Kidney glomerular epithelial cell (primary cell): ENCODE measurements at regions not wholly inside any gene's neighbourhood (a gene's known extent, or its start where the extent isn't known, plus 50 kb on each side); places are given as distances from the start of the nearest gene placed in this dataset.
A peak's percentile ranks its signal among the peaks of the same experiment; 100 is the strongest.
"Not testable (repeated sequence)": the region's sequence is repeated elsewhere in the genome, so short reads cannot be mapped to it uniquely, and the experiment has no call there.

Source experiments
- DNase-seq: peaks from one replicate; lab custom pipeline; 2025; lab: John Stamatoyannopoulos, UW

DNA sequence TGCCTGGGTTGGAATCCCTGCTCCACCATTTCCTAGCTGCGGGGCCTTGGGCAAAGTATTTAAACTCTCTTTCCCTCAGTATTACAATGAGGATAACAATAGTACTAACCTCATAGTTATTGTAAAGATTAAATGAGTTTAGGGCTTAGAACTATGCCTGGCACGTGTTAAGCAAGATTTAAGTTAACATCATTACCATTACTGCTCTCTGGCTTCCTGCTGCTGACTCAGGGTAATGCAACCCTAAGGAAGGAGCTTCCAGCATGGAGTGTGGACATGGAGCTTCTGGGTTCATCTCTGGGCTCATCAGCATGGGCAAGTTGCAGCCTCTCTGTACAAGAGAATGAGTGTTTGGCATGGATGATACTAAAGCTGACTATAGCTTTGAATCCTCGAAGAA lies 374.2 kb upstream of the MAP2 start:
- no peak for DNase-seq

GRCh38 chr2:209062210-209062609 lies 361.6 kb upstream of the MAP2 start:
- DNase-seq: no peak

DNA sequence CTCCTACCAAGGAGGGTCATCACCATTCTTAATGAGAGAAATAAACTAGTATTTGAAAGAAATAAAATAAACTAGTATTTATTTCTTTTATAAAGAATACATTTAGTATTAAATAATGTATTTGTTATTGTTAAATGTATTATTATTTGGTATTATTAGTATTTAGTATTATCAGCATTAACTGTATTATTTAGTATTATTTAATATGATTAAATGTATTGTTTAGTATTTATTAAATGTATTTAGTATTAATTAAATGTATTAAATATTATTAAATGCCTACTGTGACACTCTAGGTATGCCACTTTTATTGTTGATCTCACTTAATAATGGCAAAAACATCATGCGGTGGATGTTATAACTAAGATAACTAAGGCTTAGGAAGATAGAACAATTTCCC lies 353.6 kb upstream of the MAP2 start:
- no peak for DNase-seq

DNA sequence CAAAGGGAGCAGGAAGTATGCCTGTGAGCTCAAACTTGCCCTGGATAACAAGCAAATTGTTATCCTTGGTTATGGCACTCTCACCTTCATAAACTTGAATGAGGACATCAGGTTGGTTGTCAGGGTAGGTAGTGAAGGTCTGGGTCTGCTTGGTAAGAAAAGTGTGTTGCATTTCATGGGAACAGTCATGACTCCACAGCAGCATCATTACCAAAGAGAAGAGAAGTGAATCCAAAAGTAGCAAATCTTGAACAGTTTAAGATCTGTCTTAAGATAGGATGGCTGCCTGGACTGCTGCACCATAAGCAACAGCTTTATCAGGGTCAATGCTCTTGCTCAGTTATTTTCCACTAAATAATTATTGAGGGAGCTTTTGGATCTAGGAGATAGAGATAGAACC lies 350.7 kb upstream of the MAP2 start:
- DNase-seq: no peak

DNA sequence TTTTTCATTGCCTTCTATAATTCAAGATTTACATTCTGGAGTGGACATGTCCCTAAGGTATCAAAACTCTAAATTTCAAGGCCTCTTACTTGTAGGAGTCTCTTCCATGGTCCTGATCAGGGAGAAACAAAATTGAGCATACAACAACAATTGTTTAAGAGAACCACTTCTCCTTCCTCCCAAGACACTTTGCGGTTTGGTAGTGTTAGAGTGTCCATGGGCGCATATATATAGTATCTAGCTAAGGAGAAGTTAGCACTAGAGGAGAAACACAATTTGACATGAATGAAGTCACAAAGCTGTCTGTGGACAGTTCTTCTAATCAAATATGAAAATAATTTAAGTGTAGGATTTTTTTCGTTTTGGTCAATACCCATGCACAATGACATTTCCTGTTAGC lies 349.1 kb upstream of the MAP2 start:
- no peak for DNase-seq

DNA sequence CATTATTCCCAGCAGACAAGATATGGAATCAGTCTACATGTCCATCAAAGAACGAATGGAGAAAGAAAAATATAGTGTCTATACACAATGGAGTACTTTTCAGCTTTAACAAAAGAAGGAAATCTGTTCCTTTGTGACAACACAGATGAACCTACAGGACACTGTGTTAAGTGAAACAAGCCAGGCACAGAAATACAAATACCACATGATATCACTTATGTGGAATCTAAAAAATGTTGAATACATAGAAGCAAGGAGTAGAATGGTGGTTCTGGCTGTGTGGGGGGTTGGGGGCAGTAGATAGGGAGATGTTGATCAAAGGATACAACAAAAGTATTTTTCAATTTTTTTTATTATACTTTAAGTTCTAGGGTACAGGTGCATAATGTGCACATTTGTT lies 347.7 kb upstream of the MAP2 start:
- no peak for DNase-seq

DNA sequence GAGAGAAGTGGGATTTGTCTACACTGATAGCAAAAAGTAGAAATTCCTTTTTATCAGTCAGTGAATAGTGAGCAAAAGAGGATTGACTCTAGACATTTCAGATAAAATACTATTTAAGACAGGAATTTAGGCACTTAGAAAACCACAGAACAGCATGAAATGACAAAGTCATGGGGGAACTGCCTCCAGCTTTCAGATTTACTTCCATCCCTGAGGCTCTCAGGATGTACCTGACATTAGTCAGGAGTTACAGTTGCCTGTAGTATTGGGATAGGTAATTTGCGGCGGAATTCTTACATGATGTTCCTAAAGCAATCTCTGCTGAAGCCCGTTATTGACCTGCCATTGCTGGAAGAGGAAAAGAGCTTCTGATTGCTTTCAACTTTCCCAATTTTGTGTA lies 337.1 kb upstream of the MAP2 start:
- DNase-seq: no peak

- DNase-seq: peak; percentile 73
Measured at GRCh38 chr2:209091056-209091455, 332.8 kb upstream of the MAP2 start.

DNA sequence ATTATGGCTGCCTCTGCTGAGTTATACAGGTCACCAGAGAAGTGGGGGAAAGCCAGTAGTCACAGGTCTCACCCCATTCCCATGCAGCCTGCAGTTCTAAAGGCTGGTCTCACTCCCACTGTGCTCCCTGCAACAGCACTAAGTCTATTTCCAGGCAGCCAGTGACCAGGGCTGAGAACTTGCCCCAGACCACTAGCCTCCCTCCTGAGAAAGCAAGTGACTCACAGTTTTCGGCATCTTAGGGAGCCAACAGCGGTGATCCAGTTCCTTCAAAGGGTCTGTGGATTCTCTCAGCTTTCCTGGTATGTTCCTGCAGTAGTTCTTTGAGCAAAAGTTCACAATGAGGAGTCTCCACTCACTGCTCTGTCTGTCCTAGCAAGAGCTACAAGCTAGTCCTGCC lies 329.6 kb upstream of the MAP2 start:
- no peak for DNase-seq

DNA sequence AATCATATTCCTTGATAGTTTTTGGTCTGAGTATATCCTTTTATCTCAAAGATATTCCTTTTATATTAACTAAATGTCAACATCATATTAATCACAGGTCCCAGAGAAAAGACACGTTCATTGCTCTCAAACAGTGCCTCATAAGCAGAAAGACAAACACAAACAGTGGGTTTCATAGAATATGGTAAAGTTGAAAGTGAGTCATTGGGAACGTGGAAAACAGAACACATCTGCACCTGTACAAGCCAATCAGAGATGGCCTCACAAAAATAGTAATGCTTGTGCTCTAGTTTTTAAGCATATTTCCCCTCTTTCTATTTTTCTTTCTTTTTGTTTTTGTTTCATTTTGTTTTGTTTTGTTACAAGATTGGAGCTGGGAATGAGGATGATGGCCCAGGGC lies 328.4 kb upstream of the MAP2 start:
- no peak for DNase-seq

DNA sequence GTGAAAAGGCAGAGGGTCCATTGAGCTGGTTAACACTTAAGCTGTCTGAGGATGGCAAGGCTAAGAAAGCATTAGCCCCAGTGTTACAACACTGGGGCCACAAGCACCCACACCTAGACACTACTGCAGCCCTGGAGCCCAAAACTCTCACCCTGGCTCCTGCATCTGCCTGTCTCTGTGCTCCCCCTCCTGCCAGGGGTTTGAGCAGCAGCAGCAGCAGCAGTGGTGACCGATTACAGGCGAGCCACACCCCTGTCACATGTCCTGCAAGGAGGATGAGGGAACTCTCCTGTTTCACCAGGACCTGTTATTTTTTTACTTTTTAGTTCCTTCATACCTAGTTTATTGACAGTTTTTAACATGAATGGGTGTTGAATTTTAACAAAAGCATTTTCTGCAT lies 326.7 kb upstream of the MAP2 start:
- DNase-seq: no peak

DNA sequence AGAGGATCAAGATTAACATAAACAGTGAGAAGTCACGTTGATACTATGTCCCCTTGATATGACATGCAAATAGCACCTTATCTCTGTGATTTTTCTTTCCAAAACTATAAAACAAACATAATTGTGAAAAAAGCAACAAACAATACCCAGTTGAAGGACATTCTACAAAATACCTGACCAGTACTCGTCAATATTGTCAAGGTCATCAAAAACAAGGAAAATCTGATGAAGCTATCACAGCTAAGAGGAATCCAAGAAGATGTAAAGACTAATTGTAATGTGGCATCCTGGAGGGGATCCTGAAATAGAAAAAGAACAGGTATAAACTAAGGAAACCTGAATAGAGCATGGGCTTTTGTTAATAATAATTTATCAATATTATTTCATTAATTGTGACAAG lies 321.5 kb upstream of the MAP2 start:
- no peak for DNase-seq

GRCh38 chr2:209113026-209113425 lies 310.8 kb upstream of the MAP2 start:
- DNase-seq: no peak

DNA sequence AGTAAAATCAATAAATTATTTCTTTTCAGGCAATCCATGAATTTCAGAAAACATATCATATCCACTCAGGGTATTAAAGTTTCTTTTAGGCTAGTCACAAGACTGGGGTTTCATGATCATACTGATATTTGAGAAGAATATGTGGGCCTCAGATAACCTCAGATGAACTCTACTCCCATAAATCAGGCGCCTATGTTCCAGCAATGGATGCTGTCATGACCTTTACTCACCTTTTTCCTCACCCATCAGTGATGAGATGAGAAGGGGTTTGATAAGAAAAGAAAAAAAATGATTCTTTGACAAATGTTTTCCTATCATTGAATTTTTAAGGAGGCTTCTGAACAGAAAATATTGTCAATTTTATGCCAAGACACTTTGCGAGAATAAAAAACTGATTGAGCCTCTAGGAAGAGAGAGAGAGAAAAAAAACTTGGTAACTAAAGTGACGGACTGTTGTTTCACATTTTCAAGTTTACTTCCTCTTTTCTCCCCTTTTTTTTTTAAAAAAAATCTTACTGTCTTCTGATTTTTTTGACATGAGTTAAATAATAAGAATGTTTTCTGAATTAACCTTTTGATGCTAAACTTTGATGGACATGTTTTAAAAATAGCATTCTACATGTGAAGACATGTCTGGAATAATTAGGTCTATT lies 309.1 kb upstream of the MAP2 start:
- DNase-seq: no peak

DNA sequence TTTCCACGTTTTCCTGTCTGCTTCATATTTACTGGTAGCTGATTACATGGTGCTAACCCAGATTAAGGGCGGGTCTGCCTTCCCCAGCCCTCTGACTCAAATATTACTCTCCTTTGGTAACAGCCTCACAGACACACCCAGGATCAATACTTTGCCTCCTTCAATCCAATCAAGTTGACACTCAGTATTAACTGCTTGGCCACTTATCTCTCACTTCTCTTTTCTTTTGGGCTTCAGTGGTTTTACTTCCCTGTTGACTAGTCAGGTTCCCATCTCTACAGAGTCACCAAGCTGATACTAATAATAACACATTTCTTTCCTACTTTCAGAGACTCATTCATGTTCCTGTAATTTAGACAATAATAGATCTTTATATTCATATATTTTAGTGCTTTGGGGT lies 302.2 kb upstream of the MAP2 start:
- no peak for DNase-seq

- no peak for DNase-seq
Measured at GRCh38 chr2:209125291-209125690, 298.6 kb upstream of the MAP2 start.

GRCh38 chr2:209138079-209138478 lies 285.8 kb upstream of the MAP2 start:
- no peak for DNase-seq

DNA sequence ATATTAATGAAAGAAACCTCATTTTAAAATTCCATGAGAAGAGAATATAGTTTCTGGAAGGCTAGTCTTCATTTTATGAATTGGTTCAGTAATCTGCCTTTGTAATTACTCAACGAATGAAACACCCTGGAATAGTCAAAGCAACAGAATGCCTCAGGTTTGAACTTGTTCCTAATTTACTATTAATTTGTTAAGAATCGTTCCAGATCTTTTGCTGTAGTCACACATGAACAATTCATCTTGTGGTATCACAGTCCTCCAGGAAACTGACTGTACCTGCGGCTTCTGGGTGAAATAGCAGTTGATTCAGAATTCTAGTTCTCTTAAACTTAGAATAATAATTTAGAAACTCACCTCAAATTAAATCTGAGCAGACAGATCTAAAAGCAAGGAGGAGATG lies 282.7 kb upstream of the MAP2 start:
- no peak for DNase-seq

GRCh38 chr2:209141818-209142217 lies 282.0 kb upstream of the MAP2 start:
- no peak for DNase-seq

- not testable (repeated sequence) for DNase-seq
Measured at GRCh38 chr2:209145220-209145691, 278.6 kb upstream of the MAP2 start.

DNA sequence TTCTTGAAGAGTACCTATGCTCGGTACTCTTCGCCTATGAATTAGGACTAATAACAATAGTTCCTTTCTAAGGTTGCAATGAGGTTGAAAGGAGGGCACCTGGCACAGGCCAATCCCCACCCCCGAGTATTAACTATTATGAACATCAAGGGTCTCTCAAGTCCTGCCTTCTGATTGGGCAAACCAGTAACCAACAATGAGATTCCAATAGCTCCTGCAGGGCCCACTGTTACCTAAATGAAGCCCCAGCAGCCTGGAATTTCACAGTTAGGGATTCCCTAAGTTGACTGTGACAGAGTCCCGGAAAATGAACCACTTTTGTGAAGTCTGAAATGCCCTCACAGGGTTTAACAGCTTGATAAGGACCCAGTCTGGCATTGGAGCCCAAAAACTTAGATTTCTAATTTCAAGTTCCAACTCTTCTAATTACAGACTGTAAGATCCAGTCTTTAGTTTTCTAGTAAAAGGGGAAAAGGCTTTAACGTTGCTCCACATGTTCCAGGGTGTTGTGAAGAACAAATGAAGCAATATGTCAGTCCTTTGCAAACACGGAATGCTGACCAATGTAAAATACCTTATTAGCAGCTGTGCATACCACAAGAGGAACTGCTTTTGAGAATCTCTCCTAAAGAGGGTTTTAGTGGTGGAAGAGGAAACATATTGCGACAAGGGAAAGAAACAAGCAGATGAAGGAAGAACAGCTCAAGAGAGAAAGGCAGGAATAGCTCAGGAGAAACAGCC lies 277.7 kb upstream of the MAP2 start:
- DNase-seq: no peak

GRCh38 chr2:209146682-209147320 lies 277.0 kb upstream of the MAP2 start:
- DNase-seq: no peak

DNA sequence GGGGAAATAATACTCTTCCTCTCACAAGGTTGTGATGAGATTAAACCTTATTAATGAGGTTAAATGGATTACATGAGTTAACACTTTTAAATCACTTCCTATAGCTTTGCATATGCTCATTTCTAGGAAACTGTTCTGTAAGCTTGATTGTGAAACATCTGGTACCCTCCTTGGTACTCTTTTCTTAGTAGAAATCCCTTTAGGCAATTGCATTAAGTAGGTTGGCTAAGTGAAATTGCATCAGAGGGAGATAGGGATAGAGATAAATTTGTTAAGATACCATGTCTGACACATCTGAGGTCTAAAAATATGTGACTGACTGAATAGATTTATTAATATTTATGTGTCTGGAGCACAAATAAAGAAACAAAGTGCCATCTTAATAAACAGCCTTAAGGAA lies 275.9 kb upstream of the MAP2 start:
- no peak for DNase-seq
